Adrenal gland (tissue), 5 donors: ENCODE measurements at regions not wholly inside any gene's neighbourhood (a gene's known extent, or its start where the extent isn't known, plus 50 kb on each side); places are given as distances from the start of the nearest gene placed in this dataset.

ENCODE experiments used
- CTCF ChIP-seq, 6 experiments: fragments of 450-650 bp in 4 of 6; fragments of 200-600 bp in 2 of 6; sonication (generic) in 1 of 6; IDR thresholded peaks; 1 replicate in 5 of 6; 2 replicates in 1 of 6; pipeline versions ENCODE4 v1.5.1 to v1.8.0; 2016 to 2021; ENCODE audit warnings: antibody characterized with exemption in 6 of 6, mild to moderate bottlenecking in 2 of 6, moderate library complexity in 1 of 6
- POLR2A ChIP-seq, 2 donors: fragments of 450-650 bp; IDR thresholded peaks; one replicate each; pipeline ENCODE4 v1.6.1; 2017; ENCODE audit warnings: antibody characterized with exemption in 2 of 2, mild to moderate bottlenecking in 2 of 2, moderate library complexity in 1 of 2
- donor health status: DM: no; HTN: no; CAD: no.

- no peak for TF ChIP-seq CTCF (IDR thresholded peaks at IDR 0.05)
- TF ChIP-seq POLR2A (IDR thresholded peaks at IDR 0.05), result no peak
Measured at GRCh38 chr6:150765067-150765764, 100.3 kb upstream of the MTHFD1L start.
